ENCODE measurements at regions not wholly inside any gene's neighbourhood (a gene's known extent, or its start where the extent isn't known, plus 50 kb on each side); places are given as distances from the start of the nearest gene placed in this dataset.
"Not testable (repeated sequence)": the region's sequence is repeated elsewhere in the genome, so short reads cannot be mapped to it uniquely, and the experiment has no call there.

DNA sequence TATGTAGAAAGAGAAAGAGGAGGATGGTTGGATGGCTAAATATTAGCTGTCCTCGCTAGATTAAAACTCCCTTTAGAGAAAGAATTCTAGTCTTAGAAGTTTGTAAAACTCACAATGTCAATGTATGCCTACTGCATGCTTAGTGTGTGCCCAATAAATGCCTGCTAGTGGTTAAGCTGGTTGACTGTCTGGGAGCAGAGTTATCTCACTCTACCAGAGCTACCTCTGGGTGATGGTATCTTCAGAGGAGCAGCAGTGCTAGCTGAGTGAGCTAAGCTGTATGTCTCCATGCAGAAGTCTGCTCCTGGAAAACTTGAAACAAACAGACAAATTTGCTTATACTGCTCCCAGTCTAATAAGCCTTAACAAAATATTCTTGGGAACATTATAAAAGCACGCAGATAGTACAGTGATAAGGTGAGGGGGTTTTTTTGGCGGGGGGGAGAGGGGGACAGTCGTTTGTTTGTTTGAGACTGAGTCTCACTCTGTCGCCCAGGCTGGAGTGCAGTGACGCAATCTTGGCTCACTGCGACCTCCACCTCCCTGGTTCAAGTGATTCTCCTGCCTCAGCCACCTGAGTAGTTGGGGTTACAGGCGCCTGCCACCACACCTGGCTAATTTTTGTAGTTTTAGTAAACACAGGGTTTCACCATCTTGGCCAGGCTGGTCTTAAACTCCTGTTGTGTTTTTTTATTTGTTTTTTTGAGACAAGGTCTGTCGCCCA is 202.8 kb upstream of the TSC22D1 start (continued):
- TF ChIP-seq, protein P1, sequence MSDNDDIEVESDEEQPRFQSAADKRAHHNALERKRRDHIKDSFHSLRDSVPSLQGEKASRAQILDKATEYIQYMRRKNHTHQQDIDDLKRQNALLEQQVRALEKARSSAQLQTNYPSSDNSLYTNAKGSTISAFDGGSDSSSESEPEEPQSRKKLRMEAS (IDR thresholded peaks at IDR 0.05): no peak
- TF ChIP-seq CBX2 (IDR thresholded peaks at IDR 0.05; ENCODE audit: borderline replicate concordance, low read depth): no peak
- TF ChIP-seq, protein P2, sequence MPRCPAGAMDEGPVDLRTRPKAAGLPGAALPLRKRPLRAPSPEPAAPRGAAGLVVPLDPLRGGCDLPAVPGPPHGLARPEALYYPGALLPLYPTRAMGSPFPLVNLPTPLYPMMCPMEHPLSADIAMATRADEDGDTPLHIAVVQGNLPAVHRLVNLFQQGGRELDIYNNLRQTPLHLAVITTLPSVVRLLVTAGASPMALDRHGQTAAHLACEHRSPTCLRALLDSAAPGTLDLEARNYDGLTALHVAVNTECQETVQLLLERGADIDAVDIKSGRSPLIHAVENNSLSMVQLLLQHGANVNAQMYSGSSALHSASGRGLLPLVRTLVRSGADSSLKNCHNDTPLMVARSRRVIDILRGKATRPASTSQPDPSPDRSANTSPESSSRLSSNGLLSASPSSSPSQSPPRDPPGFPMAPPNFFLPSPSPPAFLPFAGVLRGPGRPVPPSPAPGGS (IDR thresholded peaks at IDR 0.05): no peak

DNA sequence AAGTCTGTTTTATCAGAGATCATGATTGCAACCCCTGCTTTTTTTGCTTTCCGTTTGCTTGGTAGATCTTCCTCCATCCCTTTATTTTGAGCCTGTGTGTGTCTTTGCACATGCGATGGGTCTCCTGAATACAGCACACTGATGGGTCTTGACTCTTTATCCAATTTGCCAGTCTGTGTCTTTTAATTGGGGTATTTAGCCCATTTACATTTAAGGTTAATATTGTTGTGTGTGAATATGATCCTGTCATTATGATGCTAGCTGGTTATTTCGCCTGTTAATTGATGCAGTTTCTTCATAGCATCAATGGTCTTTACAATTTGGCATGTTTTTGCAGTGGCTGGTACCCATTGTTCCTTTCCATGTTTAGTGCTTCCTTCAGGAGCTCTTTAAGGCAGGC is 199.2 kb upstream of the TSC22D1 start:
- whole genome bisulfite sequencing (ENCODE audit: missing lambda C conversion rate): 72% methylated on average over 3 of the region's 3 CpGs
- H3K9me3 ChIP-seq; DNase-seq (ENCODE audit: low read depth in 1 of 2, low spot score in 1 of 2); H3K4me3 ChIP-seq; ATAC-seq; POLR2A ChIA-PET; FAIRE-seq; CTCF ChIA-PET; H3K4me1 ChIP-seq; H3K27ac ChIP-seq; H3K4me2 ChIP-seq: not testable (repeated sequence)

DNA sequence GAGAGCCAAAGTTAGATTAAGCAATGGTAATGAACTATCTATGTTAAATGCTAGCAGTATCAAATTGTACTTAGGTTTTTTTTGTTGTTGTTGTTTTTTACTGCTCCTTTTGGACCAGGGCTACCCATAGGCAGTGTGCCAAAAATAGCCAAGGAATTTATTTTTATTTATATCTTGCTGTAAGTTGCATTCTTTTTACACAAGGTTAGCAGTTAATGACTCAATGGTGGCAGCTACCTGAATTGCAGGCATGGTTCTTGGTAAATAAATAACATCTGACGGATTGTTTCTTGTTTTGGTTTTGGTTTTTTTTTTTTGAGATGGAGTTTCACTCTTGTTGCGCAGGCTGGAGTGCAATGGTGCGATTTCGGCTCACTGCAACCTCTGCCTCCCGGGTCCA is 194.8 kb upstream of the TSC22D1 start:
- H3K4me3 ChIP-seq: no peak overlapping the region
- TF ChIP-seq, protein P3, sequence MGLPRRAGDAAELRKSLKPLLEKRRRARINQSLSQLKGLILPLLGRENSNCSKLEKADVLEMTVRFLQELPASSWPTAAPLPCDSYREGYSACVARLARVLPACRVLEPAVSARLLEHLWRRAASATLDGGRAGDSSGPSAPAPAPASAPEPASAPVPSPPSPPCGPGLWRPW (IDR thresholded peaks at IDR 0.05): no peak
- TF ChIP-seq KDM1A (IDR thresholded peaks at IDR 0.05; ENCODE audit: low read depth) (no peak), NR3C1 (IDR thresholded peaks at IDR 0.05) (no peak), ZNF302 (CRISPR knock-in tag; IDR thresholded peaks at IDR 0.05) (no peak), POLR2A (IDR thresholded peaks at IDR 0.05; ENCODE audit: low read length) (no peak), TP53 (CRISPR knock-in tag; IDR thresholded peaks at IDR 0.05) (no peak), SREBF2 (IDR thresholded peaks at IDR 0.05) (no peak)
- TF ChIP-seq, protein P4, sequence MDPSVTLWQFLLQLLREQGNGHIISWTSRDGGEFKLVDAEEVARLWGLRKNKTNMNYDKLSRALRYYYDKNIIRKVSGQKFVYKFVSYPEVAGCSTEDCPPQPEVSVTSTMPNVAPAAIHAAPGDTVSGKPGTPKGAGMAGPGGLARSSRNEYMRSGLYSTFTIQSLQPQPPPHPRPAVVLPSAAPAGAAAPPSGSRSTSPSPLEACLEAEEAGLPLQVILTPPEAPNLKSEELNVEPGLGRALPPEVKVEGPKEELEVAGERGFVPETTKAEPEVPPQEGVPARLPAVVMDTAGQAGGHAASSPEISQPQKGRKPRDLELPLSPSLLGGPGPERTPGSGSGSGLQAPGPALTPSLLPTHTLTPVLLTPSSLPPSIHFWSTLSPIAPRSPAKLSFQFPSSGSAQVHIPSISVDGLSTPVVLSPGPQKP (IDR thresholded peaks at IDR 0.05; ENCODE audit: low read depth, low read length): no peak
- TF ChIP-seq, protein P5, sequence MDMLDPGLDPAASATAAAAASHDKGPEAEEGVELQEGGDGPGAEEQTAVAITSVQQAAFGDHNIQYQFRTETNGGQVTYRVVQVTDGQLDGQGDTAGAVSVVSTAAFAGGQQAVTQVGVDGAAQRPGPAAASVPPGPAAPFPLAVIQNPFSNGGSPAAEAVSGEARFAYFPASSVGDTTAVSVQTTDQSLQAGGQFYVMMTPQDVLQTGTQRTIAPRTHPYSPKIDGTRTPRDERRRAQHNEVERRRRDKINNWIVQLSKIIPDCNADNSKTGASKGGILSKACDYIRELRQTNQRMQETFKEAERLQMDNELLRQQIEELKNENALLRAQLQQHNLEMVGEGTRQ (IDR thresholded peaks at IDR 0.05): no peak
- CTCF ChIA-PET: interaction anchor here (0.6 to 1.1 kb wide), 5 partner anchors 10 to 307 kb away, joined by 3 to 4 read pairs (median 3); no protein-coding TSS in a partner anchor
- no peaks in the 10 kb centered on the region for H3K9me3 ChIP-seq
- DNase-seq (ENCODE audit: low read depth in 1 of 2, low spot score in 1 of 2) (no peak), FAIRE-seq (no peak), ATAC-seq (no peak)
- H3K27ac ChIP-seq: no peak overlapping the region
- POLR2A ChIA-PET: no interaction called here
- no peak overlapping the region for H3K4me2 ChIP-seq
- 79% methylated on average over 5 of the region's 5 CpGs for WGBS (ENCODE audit: missing lambda C conversion rate)
- no peaks in the 10 kb centered on the region for H3K4me1 ChIP-seq

DNA sequence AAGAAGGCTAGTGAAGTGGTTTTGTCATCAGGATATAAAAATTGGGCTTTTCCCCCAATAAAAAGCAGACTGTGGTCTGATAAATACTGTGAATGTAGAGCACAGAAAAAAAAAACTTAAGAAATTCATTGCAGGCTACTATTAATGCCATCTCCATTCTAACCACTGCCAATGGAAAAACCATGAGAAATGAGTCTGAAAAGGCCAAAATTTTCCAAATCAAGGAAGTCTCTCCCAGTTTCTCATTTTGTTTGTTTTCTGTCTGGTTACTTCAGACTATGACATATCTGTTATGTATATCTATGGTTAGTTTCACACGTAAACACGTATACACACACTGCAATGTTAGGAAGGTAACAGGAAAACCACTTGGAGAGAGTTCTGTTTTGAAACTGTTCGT is 193.6 kb upstream of the TSC22D1 start:
- CTCF ChIA-PET: no interaction called here
- POLR2A ChIA-PET: no interaction called here
- no peak for ATAC-seq

More for the DNA sequence above, 193.6 kb upstream of the TSC22D1 start:
- no peak overlapping the region for H3K4me3 ChIP-seq
- no peaks in the 10 kb centered on the region for H3K4me1 ChIP-seq
- FAIRE-seq: no peak
- no peak for DNase-seq (ENCODE audit: low read depth in 1 of 2, low spot score in 1 of 2)
- TF ChIP-seq NR3C1 (IDR thresholded peaks at IDR 0.05) (no peak), POLR2AphosphoS2 (conservative IDR thresholded peaks at IDR 0.05; ENCODE audit: low read length) (no peak), SREBF2 (IDR thresholded peaks at IDR 0.05) (no peak), CBX2 (IDR thresholded peaks at IDR 0.05; ENCODE audit: borderline replicate concordance, low read depth) (no peak), FOSB (CRISPR knock-in tag; IDR thresholded peaks at IDR 0.05) (no peak), JUN (IDR thresholded peaks at IDR 0.05) (no peak), MYC (IDR thresholded peaks at IDR 0.05; ENCODE audit: borderline replicate concordance, low read length) (no peak), HDAC2 (IDR thresholded peaks at IDR 0.05) (no peak), RARB (CRISPR knock-in tag; IDR thresholded peaks at IDR 0.05) (no peak)
- TF ChIP-seq, protein P3 (IDR thresholded peaks at IDR 0.05): no peak
- TF ChIP-seq, protein P5 (IDR thresholded peaks at IDR 0.05): no peak
- TF ChIP-seq, protein P6, sequence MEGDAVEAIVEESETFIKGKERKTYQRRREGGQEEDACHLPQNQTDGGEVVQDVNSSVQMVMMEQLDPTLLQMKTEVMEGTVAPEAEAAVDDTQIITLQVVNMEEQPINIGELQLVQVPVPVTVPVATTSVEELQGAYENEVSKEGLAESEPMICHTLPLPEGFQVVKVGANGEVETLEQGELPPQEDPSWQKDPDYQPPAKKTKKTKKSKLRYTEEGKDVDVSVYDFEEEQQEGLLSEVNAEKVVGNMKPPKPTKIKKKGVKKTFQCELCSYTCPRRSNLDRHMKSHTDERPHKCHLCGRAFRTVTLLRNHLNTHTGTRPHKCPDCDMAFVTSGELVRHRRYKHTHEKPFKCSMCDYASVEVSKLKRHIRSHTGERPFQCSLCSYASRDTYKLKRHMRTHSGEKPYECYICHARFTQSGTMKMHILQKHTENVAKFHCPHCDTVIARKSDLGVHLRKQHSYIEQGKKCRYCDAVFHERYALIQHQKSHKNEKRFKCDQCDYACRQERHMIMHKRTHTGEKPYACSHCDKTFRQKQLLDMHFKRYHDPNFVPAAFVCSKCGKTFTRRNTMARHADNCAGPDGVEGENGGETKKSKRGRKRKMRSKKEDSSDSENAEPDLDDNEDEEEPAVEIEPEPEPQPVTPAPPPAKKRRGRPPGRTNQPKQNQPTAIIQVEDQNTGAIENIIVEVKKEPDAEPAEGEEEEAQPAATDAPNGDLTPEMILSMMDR (IDR thresholded peaks at IDR 0.05): no peak
- TF ChIP-seq, protein P7, sequence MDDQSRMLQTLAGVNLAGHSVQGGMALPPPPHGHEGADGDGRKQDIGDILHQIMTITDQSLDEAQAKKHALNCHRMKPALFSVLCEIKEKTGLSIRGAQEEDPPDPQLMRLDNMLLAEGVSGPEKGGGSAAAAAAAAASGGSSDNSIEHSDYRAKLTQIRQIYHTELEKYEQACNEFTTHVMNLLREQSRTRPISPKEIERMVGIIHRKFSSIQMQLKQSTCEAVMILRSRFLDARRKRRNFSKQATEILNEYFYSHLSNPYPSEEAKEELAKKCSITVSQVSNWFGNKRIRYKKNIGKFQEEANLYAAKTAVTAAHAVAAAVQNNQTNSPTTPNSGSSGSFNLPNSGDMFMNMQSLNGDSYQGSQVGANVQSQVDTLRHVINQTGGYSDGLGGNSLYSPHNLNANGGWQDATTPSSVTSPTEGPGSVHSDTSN (IDR thresholded peaks at IDR 0.05): no peak
- 74% methylated on average over 3 of the region's 3 CpGs for WGBS (ENCODE audit: missing lambda C conversion rate)
- no peak overlapping the region for H3K27ac ChIP-seq
- no peaks in the 10 kb centered on the region for H3K9me3 ChIP-seq
- no peak overlapping the region for H3K4me2 ChIP-seq
